ENCODE measurements at regions not wholly inside any gene's neighbourhood (a gene's known extent, or its start where the extent isn't known, plus 50 kb on each side); places are given as distances from the start of the nearest gene placed in this dataset.

DNA sequence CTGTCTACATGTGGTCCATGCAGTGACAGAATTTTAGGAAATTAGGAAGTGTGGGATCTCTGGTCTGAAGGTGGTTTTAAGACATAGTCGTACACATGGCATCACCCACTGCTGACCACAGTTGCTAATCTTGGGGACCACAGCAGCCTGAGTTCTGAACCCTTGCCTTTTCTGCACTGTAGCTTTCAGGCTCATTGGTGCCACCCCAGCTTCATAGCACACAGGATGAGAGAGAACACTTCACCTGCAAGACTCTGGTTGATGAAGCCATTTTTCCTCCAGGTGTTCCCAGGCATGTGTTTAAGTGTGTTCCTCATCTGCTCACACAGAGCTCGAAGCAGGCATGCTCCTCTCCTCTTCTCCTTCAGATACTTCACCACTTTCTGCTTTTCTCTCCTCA lies 68.2 kb upstream of the S1PR3 start:
- Histone ChIP-seq H3K4me1 (ENCODE audit: control insufficient read depth in 1 of 2, insufficient read depth in 2 of 2, low read depth in 1 of 2, low read length in 1 of 2) (no peaks in the 10 kb centered on the region; a peak in 1 of 4 replicates), H3K4me3 (ENCODE audit: low read depth in 2 of 2, low read length in 1 of 2) (no peak overlapping the region), H4K20me1 (ENCODE audit: insufficient read depth) (no peaks in the 10 kb centered on the region), H3K4me2 (no peak overlapping the region), H3K27ac (ENCODE audit: low read depth in 2 of 2, low read length in 1 of 2) (no peak overlapping the region), H3K79me2 (ENCODE audit: insufficient read depth) (no peaks in the 10 kb centered on the region), H3K9me2 (no peaks in the 10 kb centered on the region), H3K27me3 (ENCODE audit: insufficient read depth) (no peaks in the 10 kb centered on the region; the same call in 1 of the 2 replicates), H3K9ac (no peak overlapping the region), H3K9me3 (no peaks in the 10 kb centered on the region), H2AFZ (ENCODE audit: low read depth) (no peak overlapping the region), H3F3A (replicated peaks; ENCODE audit: insufficient read depth) (no peaks in the 10 kb centered on the region), H3K36me3 (replicated peaks in 1 of 2; ENCODE audit: control insufficient read depth in 1 of 2, insufficient read depth in 2 of 2, low read length in 1 of 2) (no peaks in the 10 kb centered on the region)
- no peak for DNase-seq
- CTCF ChIA-PET: no interaction called here
- POLR2A ChIA-PET: no interaction called here
- WGBS (ENCODE audit: low lambda C conversion rate): 59% methylated on average over 2 of the region's 2 CpGs
- TF ChIP-seq RFX5 (IDR thresholded peaks at IDR 0.05; ENCODE audit: low read length) (no peak), FOSL2 (IDR thresholded peaks at IDR 0.05; ENCODE audit: borderline replicate concordance, low read depth) (no peak), TEAD4 (IDR thresholded peaks at IDR 0.05; ENCODE audit: borderline replicate concordance, insufficient read depth) (no peak), RXRA (IDR thresholded peaks at IDR 0.05; ENCODE audit: borderline replicate concordance, low read depth) (no peak), SIN3A (IDR thresholded peaks at IDR 0.05; ENCODE audit: borderline replicate concordance, low read depth, low read length) (no peak), EZH2phosphoT487 (IDR thresholded peaks at IDR 0.05; ENCODE audit: borderline replicate concordance, low read depth) (no peak), ELF1 (IDR thresholded peaks at IDR 0.05) (no peak), MAX (IDR thresholded peaks at IDR 0.05; ENCODE audit: low read depth) (no peak), PBX3 (IDR thresholded peaks at IDR 0.05) (no peak), CHD2 (IDR thresholded peaks at IDR 0.05; ENCODE audit: low read length, partially characterized antibody) (no peak), YY1 (IDR thresholded peaks at IDR 0.05; ENCODE audit: low read depth) (no peak), RAD21 (IDR thresholded peaks at IDR 0.05; ENCODE audit: low read length) (no peak), GABPA (IDR thresholded peaks at IDR 0.05; ENCODE audit: low read depth) (no peak), JUND (IDR thresholded peaks at IDR 0.05) (no peak), FOXM1 (IDR thresholded peaks at IDR 0.05; ENCODE audit: low read depth) (no peak), SMC3 (IDR thresholded peaks at IDR 0.05; ENCODE audit: low read depth, low read length) (no peak), RCOR1 (IDR thresholded peaks at IDR 0.05; ENCODE audit: low read length) (no peak)
- TF ChIP-seq, protein P1, sequence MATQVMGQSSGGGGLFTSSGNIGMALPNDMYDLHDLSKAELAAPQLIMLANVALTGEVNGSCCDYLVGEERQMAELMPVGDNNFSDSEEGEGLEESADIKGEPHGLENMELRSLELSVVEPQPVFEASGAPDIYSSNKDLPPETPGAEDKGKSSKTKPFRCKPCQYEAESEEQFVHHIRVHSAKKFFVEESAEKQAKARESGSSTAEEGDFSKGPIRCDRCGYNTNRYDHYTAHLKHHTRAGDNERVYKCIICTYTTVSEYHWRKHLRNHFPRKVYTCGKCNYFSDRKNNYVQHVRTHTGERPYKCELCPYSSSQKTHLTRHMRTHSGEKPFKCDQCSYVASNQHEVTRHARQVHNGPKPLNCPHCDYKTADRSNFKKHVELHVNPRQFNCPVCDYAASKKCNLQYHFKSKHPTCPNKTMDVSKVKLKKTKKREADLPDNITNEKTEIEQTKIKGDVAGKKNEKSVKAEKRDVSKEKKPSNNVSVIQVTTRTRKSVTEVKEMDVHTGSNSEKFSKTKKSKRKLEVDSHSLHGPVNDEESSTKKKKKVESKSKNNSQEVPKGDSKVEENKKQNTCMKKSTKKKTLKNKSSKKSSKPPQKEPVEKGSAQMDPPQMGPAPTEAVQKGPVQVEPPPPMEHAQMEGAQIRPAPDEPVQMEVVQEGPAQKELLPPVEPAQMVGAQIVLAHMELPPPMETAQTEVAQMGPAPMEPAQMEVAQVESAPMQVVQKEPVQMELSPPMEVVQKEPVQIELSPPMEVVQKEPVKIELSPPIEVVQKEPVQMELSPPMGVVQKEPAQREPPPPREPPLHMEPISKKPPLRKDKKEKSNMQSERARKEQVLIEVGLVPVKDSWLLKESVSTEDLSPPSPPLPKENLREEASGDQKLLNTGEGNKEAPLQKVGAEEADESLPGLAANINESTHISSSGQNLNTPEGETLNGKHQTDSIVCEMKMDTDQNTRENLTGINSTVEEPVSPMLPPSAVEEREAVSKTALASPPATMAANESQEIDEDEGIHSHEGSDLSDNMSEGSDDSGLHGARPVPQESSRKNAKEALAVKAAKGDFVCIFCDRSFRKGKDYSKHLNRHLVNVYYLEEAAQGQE (IDR thresholded peaks at IDR 0.05; ENCODE audit: low read depth, low read length): no peak
